Liver (tissue), 3 donors: ENCODE measurements at regions not wholly inside any gene's neighbourhood (a gene's known extent, or its start where the extent isn't known, plus 50 kb on each side); places are given as distances from the start of the nearest gene placed in this dataset.

Source experiments
- CTCF ChIP-seq: fragments of 150-350 bp; IDR thresholded peaks from 2 replicates; pipeline ENCODE4 v1.5.1; 2017; ENCODE audit warnings: improper control_type of control experiment, low read depth, low read length; ENCODE audit not compliant: missing input control
- GABPA ChIP-seq, 2 donors: IDR thresholded peaks in 1 of 2; conservative IDR thresholded peaks in 1 of 2; 2 replicates each; pipeline ENCODE4 v1.6.1; 2016; ENCODE audit warnings: antibody characterized with exemption in 2 of 2, mild to moderate bottlenecking in 1 of 2, moderate library complexity in 1 of 2
- HNF4G ChIP-seq: IDR thresholded peaks from 2 replicates; pipeline ENCODE4 v1.6.1; 2016; ENCODE audit warnings: antibody characterized with exemption
- MAX ChIP-seq: IDR thresholded peaks from 2 replicates; pipeline ENCODE4 v1.6.1; 2016; ENCODE audit warnings: antibody characterized with exemption
- NR2F2 ChIP-seq: IDR thresholded peaks from 2 replicates; pipeline ENCODE4 v1.6.1; 2016; ENCODE audit warnings: antibody characterized with exemption
- TAF1 ChIP-seq: conservative IDR thresholded peaks from 2 replicates; pipeline ENCODE4 v1.6.1; 2016; ENCODE audit warnings: antibody characterized with exemption, mild to moderate bottlenecking
- TF ChIP-seq, protein P1 (sequence below): IDR thresholded peaks from 2 replicates; pipeline ENCODE4 v1.6.1; 2016; ENCODE audit warnings: antibody characterized with exemption
- donor health status: healthy.
- donor health status: healthy.

- no peak for TF ChIP-seq CTCF
- no peak for TF ChIP-seq GABPA (IDR thresholded peaks at IDR 0.05 in 1 of 2, conservative IDR thresholded peaks at IDR 0.05 in 1 of 2)
- TF ChIP-seq, protein P1, sequence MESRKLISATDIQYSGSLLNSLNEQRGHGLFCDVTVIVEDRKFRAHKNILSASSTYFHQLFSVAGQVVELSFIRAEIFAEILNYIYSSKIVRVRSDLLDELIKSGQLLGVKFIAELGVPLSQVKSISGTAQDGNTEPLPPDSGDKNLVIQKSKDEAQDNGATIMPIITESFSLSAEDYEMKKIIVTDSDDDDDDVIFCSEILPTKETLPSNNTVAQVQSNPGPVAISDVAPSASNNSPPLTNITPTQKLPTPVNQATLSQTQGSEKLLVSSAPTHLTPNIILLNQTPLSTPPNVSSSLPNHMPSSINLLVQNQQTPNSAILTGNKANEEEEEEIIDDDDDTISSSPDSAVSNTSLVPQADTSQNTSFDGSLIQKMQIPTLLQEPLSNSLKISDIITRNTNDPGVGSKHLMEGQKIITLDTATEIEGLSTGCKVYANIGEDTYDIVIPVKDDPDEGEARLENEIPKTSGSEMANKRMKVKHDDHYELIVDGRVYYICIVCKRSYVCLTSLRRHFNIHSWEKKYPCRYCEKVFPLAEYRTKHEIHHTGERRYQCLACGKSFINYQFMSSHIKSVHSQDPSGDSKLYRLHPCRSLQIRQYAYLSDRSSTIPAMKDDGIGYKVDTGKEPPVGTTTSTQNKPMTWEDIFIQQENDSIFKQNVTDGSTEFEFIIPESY: no peak
- TF ChIP-seq MAX: no peak
- TF ChIP-seq NR2F2: no peak
- no peak for TF ChIP-seq TAF1
- no peak for TF ChIP-seq HNF4G
Measured at GRCh38 chr13:31891472-31891871, 140.1 kb upstream of the FRY start.
